K562 (cell line): ENCODE measurements at regions not wholly inside any gene's neighbourhood (a gene's known extent, or its start where the extent isn't known, plus 50 kb on each side); places are given as distances from the start of the nearest gene placed in this dataset.

Experiments used
- ATAC-seq: fragments of 200-7000 bp; cut with Tn5 transposase; 3 replicates; pipeline ENCODE4 v1.9.1; 2020; ENCODE audit warnings: moderate library complexity
- BruUV-seq: library from RNA; stranded (reverse); fragments of 400-500 nt; replicated peaks from 2 replicates; lab custom pipeline; 2021; lab: Mats Ljungman, UMichigan
- CTCF ChIA-PET: fragments of 300-600 bp; formaldehyde crosslinking; extraction: SDS; loops from one replicate; lab custom pipeline; 2021; ENCODE audit warnings: low intra/inter-chr PET ratio; lab: Yijun Ruan, JAX
- POLR2A ChIA-PET: fragments of 300-600, 350-650 bp; sonication (Branson Sonifier 250); formaldehyde crosslinking; extraction: SDS; loops from one replicate; lab custom pipeline; 2021; ENCODE audit warnings: antibody characterized with exemption, inconsistent platforms; lab: Yijun Ruan, JAX
- DNase-seq, 4 experiments: peaks; one replicate each; pipeline versions ENCODE4 v3.0.0 to v3.0.0-alpha.2; 2011 to 2018; ENCODE audit warnings: low spot score in 3 of 4, mixed read lengths in 3 of 4; ENCODE audit errors: extremely low read depth in 1 of 4
- FAIRE-seq: peaks from 2 replicates; lab custom pipeline; 2011; peaks lifted over from hg19 to GRCh38; lab: Jason Lieb, UNC
- H2AFZ ChIP-seq: 2 replicates; pipeline ENCODE4 v1.6.0; 2011; ENCODE audit warnings: low read depth, low read length, control low read depth, inconsistent platforms
- H3K27ac ChIP-seq: fragments of 200-600 bp; 3 replicates; pipeline ENCODE4 v1.8.0; 2011; ENCODE audit warnings: low read depth, mild to moderate bottlenecking, control low read depth, inconsistent platforms, low read length, moderate library complexity, mixed read lengths; ENCODE audit errors: extremely low read depth
- H3K27me3 ChIP-seq, 2 experiments: fragments of 300-600 bp in 1 of 2; 2 replicates in 1 of 2; 3 replicates in 1 of 2; pipeline versions ENCODE4 v1.6.0 to v1.8.0; 2011; ENCODE audit warnings: inconsistent platforms in 2 of 2, low read length in 2 of 2, mild to moderate bottlenecking in 1 of 2, mixed read lengths in 1 of 2, moderate library complexity in 1 of 2; ENCODE audit not compliant: control insufficient read depth in 2 of 2, insufficient read depth in 2 of 2
- H3K36me3 ChIP-seq: fragments of 300-600 bp; 3 replicates; pipeline ENCODE4 v1.8.0; 2011; ENCODE audit warnings: mild to moderate bottlenecking, low read length, inconsistent platforms; ENCODE audit not compliant: control insufficient read depth, insufficient read depth
- H3K4me1 ChIP-seq, 2 experiments: fragments of 200-600 bp in 1 of 2; replicated peaks in 1 of 2; 2 replicates in 1 of 2; 3 replicates in 1 of 2; pipeline versions ENCODE4 v1.5.1 to v1.8.0; 2011; ENCODE audit warnings: inconsistent platforms in 2 of 2, low read length in 2 of 2, mild to moderate bottlenecking in 1 of 2, mixed read lengths in 1 of 2, moderate library complexity in 1 of 2; ENCODE audit not compliant: control insufficient read depth in 2 of 2, insufficient read depth in 2 of 2
- H3K4me2 ChIP-seq: 2 replicates; pipeline ENCODE4 v1.6.1; 2011; ENCODE audit warnings: low read length, control low read depth, inconsistent platforms, mixed read lengths; ENCODE audit not compliant: insufficient read depth
- H3K4me3 ChIP-seq: fragments of 200-600 bp; sonication (generic), shearing (Covaris generic); 2 replicates; pipeline ENCODE4 v1.5.1; 2016; ENCODE audit warnings: control low read depth, inconsistent platforms
- H3K79me2 ChIP-seq: fragments of 200-600 bp; 3 replicates; pipeline ENCODE4 v1.8.0; 2011; ENCODE audit warnings: low read length, inconsistent platforms; ENCODE audit not compliant: control insufficient read depth, insufficient read depth
- H3K9ac ChIP-seq, 2 experiments: 2 replicates each; pipeline versions ENCODE4 v1.6.0 to v1.6.1; 2011; ENCODE audit warnings: low read depth in 2 of 2, low read length in 2 of 2, control low read depth in 1 of 2, inconsistent platforms in 1 of 2, mild to moderate bottlenecking in 1 of 2, mixed read lengths in 1 of 2; ENCODE audit not compliant: insufficient read depth in 1 of 2
- H3K9me1 ChIP-seq: one replicate; pipeline ENCODE4 v1.6.0; 2011; ENCODE audit warnings: inconsistent platforms, mild to moderate bottlenecking, low read length, moderate library complexity; ENCODE audit not compliant: control insufficient read depth, insufficient read depth
- H3K9me3 ChIP-seq: replicated peaks from 2 replicates; pipeline ENCODE4 v1.5.1; 2011; ENCODE audit warnings: low read depth, low read length, inconsistent platforms; ENCODE audit not compliant: control insufficient read depth, insufficient read depth
- H4K20me1 ChIP-seq: replicated peaks from 2 replicates; pipeline ENCODE4 v1.6.1; 2011; ENCODE audit warnings: low read length, inconsistent platforms, mixed read lengths; ENCODE audit not compliant: control insufficient read depth, insufficient read depth
- BHLHE40 ChIP-seq: IDR thresholded peaks from 2 replicates; pipeline ENCODE4 v1.6.1; 2011; ENCODE audit warnings: low read length, improper control_type of control experiment
- CCNT2 ChIP-seq: IDR thresholded peaks from 2 replicates; pipeline ENCODE4 v1.6.1; 2011; ENCODE audit warnings: borderline replicate concordance, low read depth, mild to moderate bottlenecking, moderate library complexity, mixed read lengths, low read length; ENCODE audit not compliant: insufficient read length; ENCODE audit errors: extremely low read depth
- DIDO1 ChIP-seq: fragments of 450-650 bp; IDR thresholded peaks from 2 replicates; pipeline ENCODE4 v1.6.1; 2016; ENCODE audit warnings: low read depth, missing biosample characterization, missing genetic modification characterization
- ELF4 ChIP-seq: fragments of 450-650 bp; formaldehyde crosslinking; IDR thresholded peaks from 2 replicates; pipeline ENCODE4 v1.4.0; 2022; ENCODE audit warnings: missing genetic modification characterization
- MED1 ChIP-seq: sonication (generic); formaldehyde crosslinking; IDR thresholded peaks from 2 replicates; pipeline ENCODE4 v1.8.1; 2023; ENCODE audit warnings: missing genetic modification reagents, borderline replicate concordance
- RFX1 ChIP-seq: fragments of 450-650 bp; IDR thresholded peaks from 2 replicates; pipeline ENCODE4 v1.6.1; 2016; ENCODE audit warnings: mild to moderate bottlenecking, moderate library complexity
- ZNF3 ChIP-seq: fragments of 250-450 bp; sonication (Bioruptor Pico); IDR thresholded peaks from 2 replicates; pipeline ENCODE4 v1.5.0; 2021; ENCODE audit warnings: mild to moderate bottlenecking, moderate library complexity
- ZNF583 ChIP-seq: fragments of 250-450 bp; sonication (Bioruptor Pico); IDR thresholded peaks from 2 replicates; pipeline ENCODE4 v1.4.0; 2020
- WGBS: fragments of 100-300 bp; shearing (Covaris generic); methylation state at CpG from one replicate; pipeline ENCODE4 v1.1.6; 2016; ENCODE audit warnings: low coverage, mixed read lengths; ENCODE audit not compliant: insufficient coverage; ENCODE audit errors: missing lambda C conversion rate; 5-methylcytosine and 5-hydroxymethylcytosine counted together
- in situ Hi-C: fragments of 300-500 bp; cut with MboI; formaldehyde crosslinking; loops from 4 replicates; pipeline ENCODE4 v1.15.0; 2018; ENCODE audit warnings: inconsistent platforms, mixed read lengths
- intact Hi-C: fragments of 100-400 bp; cut with micrococcal nuclease; formaldehyde crosslinking; loops from 2 replicates; pipeline ENCODE4 v1.14.2; 2022
- TF ChIP-seq, protein P1 (sequence below): fragments of 250-450 bp; sonication (Bioruptor Pico); IDR thresholded peaks from 2 replicates; pipeline ENCODE4 v1.4.0; 2020; ENCODE audit warnings: borderline replicate concordance
- TF ChIP-seq, protein P2 (sequence below): fragments of 450-650 bp; IDR thresholded peaks from 2 replicates; pipeline ENCODE4 v1.7.0; 2016; ENCODE audit warnings: borderline replicate concordance

DNA sequence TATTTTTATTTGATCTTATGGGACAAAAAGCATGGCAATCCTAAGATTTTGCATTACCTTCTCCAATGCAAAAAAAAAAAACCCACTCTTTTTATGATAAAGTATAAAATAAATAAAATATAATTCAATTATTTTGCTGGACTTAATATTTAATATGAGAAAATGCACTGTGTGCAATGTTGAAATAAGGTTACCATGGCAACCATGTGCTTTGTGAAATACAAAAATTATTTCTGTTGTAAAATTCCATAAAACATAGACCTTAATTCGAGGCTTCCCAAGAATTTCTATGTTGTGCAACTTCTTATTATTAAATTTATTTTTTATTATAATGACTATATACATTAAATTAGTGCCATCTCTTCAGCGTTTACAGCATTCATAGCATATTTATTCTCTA is 989.5 kb downstream of the MRPL39 start:
- Histone ChIP-seq H3K9ac (no peak overlapping the region), H3K27ac (no peak overlapping the region), H3K9me1 (no peaks in the 10 kb centered on the region), H3K4me2 (no peak overlapping the region), H3K79me2 (no peaks in the 10 kb centered on the region), H3K4me1 (no peaks in the 10 kb centered on the region), H3K9me3 (no peaks in the 10 kb centered on the region; the same call in 1 of the 2 replicates)
- in situ Hi-C loops (no loop called here), intact Hi-C loops (no loop called here)
- DNase-seq, result no peak
- BruUV-seq, result no TSS peak
- POLR2A ChIA-PET, result no interaction called here
- WGBS, result 0% methylated on average over 2 of the region's 2 CpGs
- TF ChIP-seq ZNF583 (CRISPR knock-in tag), result no peak
- TF ChIP-seq RFX1, result peak; percentile 73
- TF ChIP-seq, all 486 proteins: peak for 1
- no peak for ATAC-seq
- no peak overlapping the region for H2AFZ ChIP-seq
- H4K20me1 ChIP-seq, result no peaks in the 10 kb centered on the region
- no peak for FAIRE-seq
- H3K4me3 ChIP-seq, result no peak overlapping the region
- CTCF ChIA-PET, result no interaction called here
- no peaks in the 10 kb centered on the region for H3K27me3 ChIP-seq
- H3K36me3 ChIP-seq, result no peaks in the 10 kb centered on the region

DNA sequence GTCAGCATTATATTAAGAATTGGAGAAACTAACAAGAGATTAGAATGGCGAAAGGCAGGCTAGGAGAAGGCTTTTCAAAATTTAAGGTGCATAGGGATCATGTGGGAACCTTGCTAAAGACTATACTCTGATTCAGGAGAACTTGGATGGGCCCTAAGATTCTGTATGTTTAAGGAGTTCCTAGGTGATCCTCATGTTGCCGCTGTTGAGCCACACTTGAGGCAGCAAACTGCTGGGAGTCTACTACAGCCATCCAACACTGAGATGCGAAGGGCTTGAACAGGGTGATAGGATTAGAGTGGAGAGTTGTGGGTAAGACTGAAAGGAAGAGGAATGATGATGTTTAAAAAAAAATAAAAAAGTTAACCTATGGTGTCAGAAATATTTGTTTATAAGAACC is 1013.2 kb downstream of the MRPL39 start:
- Histone ChIP-seq H3K9me3 (0 out of 2 replicates have a peak, but pooled peaks cover 2% of the 10 kb centered on the region), H3K27me3 (no peaks in the 10 kb centered on the region), H3K27ac (no peak overlapping the region), H3K4me3 (no peak overlapping the region), H3K9me1 (no peaks in the 10 kb centered on the region), H3K9ac (no peak overlapping the region), H3K79me2 (no peaks in the 10 kb centered on the region), H3K4me2 (no peak overlapping the region), H3K36me3 (no peaks in the 10 kb centered on the region), H2AFZ (no peak overlapping the region), H3K4me1 (no peaks in the 10 kb centered on the region), H4K20me1 (no peaks in the 10 kb centered on the region)
- FAIRE-seq (no peak), ATAC-seq (no peak), DNase-seq (peak in 1 of 4 experiments; percentile 3)
- intact Hi-C loops (no loop called here), in situ Hi-C loops (no loop called here)
- POLR2A ChIA-PET, result no interaction called here
- WGBS, result 5% methylated on average over 3 of the region's 3 CpGs
- CTCF ChIA-PET, result no interaction called here
- no peak for TF ChIP-seq ELF4 (CRISPR knock-in tag)
- TF ChIP-seq, protein P1, sequence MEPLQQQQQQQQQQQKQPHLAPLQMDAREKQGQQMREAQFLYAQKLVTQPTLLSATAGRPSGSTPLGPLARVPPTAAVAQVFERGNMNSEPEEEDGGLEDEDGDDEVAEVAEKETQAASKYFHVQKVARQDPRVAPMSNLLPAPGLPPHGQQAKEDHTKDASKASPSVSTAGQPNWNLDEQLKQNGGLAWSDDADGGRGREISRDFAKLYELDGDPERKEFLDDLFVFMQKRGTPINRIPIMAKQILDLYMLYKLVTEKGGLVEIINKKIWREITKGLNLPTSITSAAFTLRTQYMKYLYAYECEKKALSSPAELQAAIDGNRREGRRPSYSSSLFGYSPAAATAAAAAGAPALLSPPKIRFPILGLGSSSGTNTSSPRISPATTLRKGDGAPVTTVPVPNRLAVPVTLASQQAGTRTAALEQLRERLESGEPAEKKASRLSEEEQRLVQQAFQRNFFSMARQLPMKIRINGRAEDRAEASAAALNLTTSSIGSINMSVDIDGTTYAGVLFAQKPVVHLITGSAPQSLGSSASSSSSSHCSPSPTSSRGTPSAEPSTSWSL (CRISPR knock-in tag), result no peak
- no peak for TF ChIP-seq BHLHE40
- no peak for TF ChIP-seq DIDO1
- TF ChIP-seq ZNF3 (CRISPR knock-in tag), result no peak
- no peak for TF ChIP-seq MED1 (CRISPR knock-in tag)
- TF ChIP-seq, protein P2, sequence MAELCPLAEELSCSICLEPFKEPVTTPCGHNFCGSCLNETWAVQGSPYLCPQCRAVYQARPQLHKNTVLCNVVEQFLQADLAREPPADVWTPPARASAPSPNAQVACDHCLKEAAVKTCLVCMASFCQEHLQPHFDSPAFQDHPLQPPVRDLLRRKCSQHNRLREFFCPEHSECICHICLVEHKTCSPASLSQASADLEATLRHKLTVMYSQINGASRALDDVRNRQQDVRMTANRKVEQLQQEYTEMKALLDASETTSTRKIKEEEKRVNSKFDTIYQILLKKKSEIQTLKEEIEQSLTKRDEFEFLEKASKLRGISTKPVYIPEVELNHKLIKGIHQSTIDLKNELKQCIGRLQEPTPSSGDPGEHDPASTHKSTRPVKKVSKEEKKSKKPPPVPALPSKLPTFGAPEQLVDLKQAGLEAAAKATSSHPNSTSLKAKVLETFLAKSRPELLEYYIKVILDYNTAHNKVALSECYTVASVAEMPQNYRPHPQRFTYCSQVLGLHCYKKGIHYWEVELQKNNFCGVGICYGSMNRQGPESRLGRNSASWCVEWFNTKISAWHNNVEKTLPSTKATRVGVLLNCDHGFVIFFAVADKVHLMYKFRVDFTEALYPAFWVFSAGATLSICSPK, result no peak
- no peak for TF ChIP-seq CCNT2
- no TSS peak for BruUV-seq
